DND-41 (cell line): ENCODE measurements at regions not wholly inside any gene's neighbourhood (a gene's known extent, or its start where the extent isn't known, plus 50 kb on each side); places are given as distances from the start of the nearest gene placed in this dataset.

Experiments used
- CTCF ChIP-seq: IDR thresholded peaks from 2 replicates; pipeline ENCODE4 v1.5.1; 2012; ENCODE audit warnings: borderline replicate concordance, low read length, moderate library complexity, mild to moderate bottlenecking; ENCODE audit not compliant: poor library complexity, severe bottlenecking; ENCODE audit errors: extremely low read depth
- EZH2 ChIP-seq: IDR thresholded peaks from 3 replicates; pipeline ENCODE4 v1.6.1; 2012; ENCODE audit warnings: borderline replicate concordance, low read depth, mild to moderate bottlenecking, moderate library complexity, low read length, inconsistent platforms; ENCODE audit not compliant: severe bottlenecking

- TF ChIP-seq CTCF = no peak
- no peak for TF ChIP-seq EZH2
These were observed 123.9 kb downstream of the TMEM17 start for GRCh38 chr2:62382122-62382521.
